ENCODE measurements at regions not wholly inside any gene's neighbourhood (a gene's known extent, or its start where the extent isn't known, plus 50 kb on each side); places are given as distances from the start of the nearest gene placed in this dataset.

DNA sequence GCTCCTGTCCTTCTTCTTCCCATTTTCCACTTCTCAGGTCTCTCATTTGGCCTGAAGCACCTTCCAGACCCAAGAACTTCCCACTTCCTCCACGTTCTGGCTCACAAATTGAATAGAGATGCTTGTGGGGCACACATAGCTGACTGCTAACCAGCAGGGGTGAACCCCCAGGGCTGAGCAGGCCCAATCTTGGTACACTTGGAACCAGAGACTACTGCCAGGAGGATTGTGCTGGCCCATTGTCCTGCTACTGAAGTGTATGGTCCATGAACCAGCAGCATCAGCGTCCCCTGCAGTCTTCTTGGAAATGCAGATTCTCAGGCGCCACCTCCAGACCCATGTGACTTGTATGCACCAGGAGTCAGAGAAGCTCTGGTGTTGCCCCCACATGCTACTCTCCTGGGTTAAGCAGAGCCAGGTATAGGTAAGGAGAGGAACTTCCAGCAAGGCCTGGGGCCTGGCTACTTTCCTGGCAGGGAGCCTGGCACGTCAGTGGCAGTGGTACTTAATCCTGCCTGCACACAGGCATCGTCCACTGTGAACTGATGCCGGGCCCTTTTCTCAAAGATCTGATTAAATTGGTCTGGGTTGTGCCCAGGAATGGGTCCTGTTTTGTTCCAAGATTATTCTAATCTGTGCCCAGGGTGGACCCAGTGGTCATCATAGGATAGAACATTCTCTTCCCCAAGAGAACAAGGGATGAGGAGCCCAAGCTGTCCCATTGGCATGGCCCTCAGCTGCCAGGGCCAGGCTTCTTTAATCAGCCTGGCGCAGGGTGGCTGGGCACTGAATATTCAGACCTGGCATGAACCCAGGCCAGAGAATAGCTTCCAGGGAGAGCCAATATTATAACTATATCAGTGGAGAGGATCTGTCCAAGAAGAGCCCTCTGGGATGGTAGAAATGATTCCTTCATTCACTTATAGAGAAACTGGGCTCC lies 248.7 kb downstream of the SOX11 start (continued):
- peak; percentile 31; the same call in 1 of the 2 replicates for TF ChIP-seq GATA2 (CRISPR knock-in tag; IDR thresholded peaks at IDR 0.05)

GRCh38 chr2:5942204-5942603 lies 250.0 kb downstream of the SOX11 start:
- Histone ChIP-seq H3K4me3 (ENCODE audit: low read depth in 2 of 2, low read length in 1 of 2) (no peak overlapping the region), H3K9me3 (no peaks in the 10 kb centered on the region), H4K20me1 (ENCODE audit: insufficient read depth) (no peaks in the 10 kb centered on the region), H3K9me2 (no peaks in the 10 kb centered on the region), H3K79me2 (ENCODE audit: insufficient read depth) (no peaks in the 10 kb centered on the region), H3K27me3 (ENCODE audit: insufficient read depth) (no peaks in the 10 kb centered on the region), H2AFZ (ENCODE audit: low read depth) (no peak overlapping the region), H3K9ac (no peak overlapping the region), H3F3A (replicated peaks; ENCODE audit: insufficient read depth) (no peaks in the 10 kb centered on the region), H3K4me1 (ENCODE audit: control insufficient read depth in 1 of 2, insufficient read depth in 2 of 2, low read depth in 1 of 2, low read length in 1 of 2) (peaks cover 0 to 16% of the 10 kb centered on the region in 2 experiments; a peak in 1 of 4 replicates), H3K27ac (ENCODE audit: low read depth in 2 of 2, low read length in 1 of 2) (no peak overlapping the region), H3K36me3 (replicated peaks in 1 of 2; ENCODE audit: control insufficient read depth in 1 of 2, insufficient read depth in 2 of 2, low read length in 1 of 2) (no peaks in the 10 kb centered on the region), H3K4me2 (no peak overlapping the region)
- no peak for DNase-seq
- 26% methylated on average over 7 of the region's 7 CpGs for WGBS (ENCODE audit: low lambda C conversion rate)
- no peak for TF ChIP-seq RFX5 (IDR thresholded peaks at IDR 0.05; ENCODE audit: low read length)
- TF ChIP-seq RCOR1 (IDR thresholded peaks at IDR 0.05; ENCODE audit: low read length), result no peak
- TF ChIP-seq EP300 (IDR thresholded peaks at IDR 0.05; ENCODE audit: borderline replicate concordance in 1 of 2, low read depth in 1 of 2, low read length in 1 of 2), result no peak
- no peak for TF ChIP-seq RXRA (IDR thresholded peaks at IDR 0.05; ENCODE audit: borderline replicate concordance, low read depth)
- TF ChIP-seq TEAD4 (IDR thresholded peaks at IDR 0.05; ENCODE audit: borderline replicate concordance, insufficient read depth), result no peak
- no peak for TF ChIP-seq ZBTB33 (IDR thresholded peaks at IDR 0.05; ENCODE audit: borderline replicate concordance, low read depth)
- no peak for TF ChIP-seq USF2 (IDR thresholded peaks at IDR 0.05; ENCODE audit: borderline replicate concordance, low read depth, low read length)
- TF ChIP-seq FOXM1 (IDR thresholded peaks at IDR 0.05; ENCODE audit: low read depth), result no peak
- no peak for TF ChIP-seq REST (IDR thresholded peaks at IDR 0.05; ENCODE audit: low read depth, low read length)
- TF ChIP-seq MEF2A (IDR thresholded peaks at IDR 0.05; ENCODE audit: borderline replicate concordance, low read depth), result no peak
- ChIA-PET CTCF (interaction anchor here (1.1 kb wide), 1 partner anchor 18 kb away, joined by 3 read pairs; no protein-coding TSS in a partner anchor), POLR2A (no interaction called here)

Data from SK-N-SH (cell line).